ENCODE measurements at regions not wholly inside any gene's neighbourhood (a gene's known extent, or its start where the extent isn't known, plus 50 kb on each side); places are given as distances from the start of the nearest gene placed in this dataset.

DNA sequence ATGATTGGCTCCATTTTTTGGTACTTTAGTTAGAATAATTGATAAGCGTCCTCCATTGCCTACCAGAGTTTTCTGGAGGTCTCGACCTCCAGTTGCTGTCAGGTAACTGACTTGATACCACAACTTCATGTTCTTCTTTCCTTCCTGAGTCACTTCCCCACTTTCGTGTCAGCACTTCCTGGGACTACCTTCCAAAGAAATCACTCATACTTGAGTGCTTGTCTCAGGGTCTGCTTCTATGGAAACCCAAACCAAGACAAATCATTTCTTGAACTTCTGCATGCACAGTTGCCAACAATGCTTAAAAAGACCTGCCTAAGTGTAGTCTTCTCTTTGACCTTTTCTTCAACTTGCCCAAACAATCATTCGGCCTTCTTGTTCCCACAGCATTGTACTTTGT is 210.3 kb upstream of the ETAA1 start:
- TF ChIP-seq EZH2 (IDR thresholded peaks at IDR 0.05; ENCODE audit: borderline replicate concordance, control insufficient read depth, low read depth, low read length) (no peak), YY1 (IDR thresholded peaks at IDR 0.05; ENCODE audit: low read depth, low read length) (no peak), CHD2 (IDR thresholded peaks at IDR 0.05; ENCODE audit: borderline replicate concordance, low read depth, low read length) (no peak), CBX5 (IDR thresholded peaks at IDR 0.05; ENCODE audit: low read depth) (no peak)

Data from GM12878 (cell line).